HFFc6 (cell line): ENCODE measurements at regions not wholly inside any gene's neighbourhood (a gene's known extent, or its start where the extent isn't known, plus 50 kb on each side); places are given as distances from the start of the nearest gene placed in this dataset.

ENCODE experiments used
- DNase-seq: peaks from one replicate; pipeline ENCODE4 v3.0.0-alpha.2; 2018
- H3K27ac Mint-ChIP-seq: 2 replicates; pipeline ENCODE4 v1.8.0; 2020; ENCODE audit warnings: mild to moderate bottlenecking, mixed read lengths
- H3K27me3 Mint-ChIP-seq: 2 replicates; pipeline ENCODE4 v1.8.0; 2021; ENCODE audit warnings: mild to moderate bottlenecking, moderate library complexity, mixed read lengths; ENCODE audit not compliant: insufficient read depth
- H3K36me3 Mint-ChIP-seq: 2 replicates; pipeline ENCODE4 v1.8.0; 2021; ENCODE audit warnings: low read depth, mixed read lengths
- H3K4me1 Mint-ChIP-seq: 2 replicates; pipeline ENCODE4 v1.8.0; 2020; ENCODE audit warnings: low read depth, mixed read lengths
- H3K4me3 Mint-ChIP-seq: 2 replicates; pipeline ENCODE4 v1.8.0; 2020; ENCODE audit warnings: mild to moderate bottlenecking, moderate library complexity, mixed read lengths
- H3K9me3 Mint-ChIP-seq: 2 replicates; pipeline ENCODE4 v1.8.0; 2020; ENCODE audit warnings: mild to moderate bottlenecking, mixed read lengths
- CTCF ChIP-seq: fragments of 200-600 bp; sonication (generic); IDR thresholded peaks from 2 replicates; pipeline ENCODE4 v1.5.0; 2021; ENCODE audit warnings: antibody characterized with exemption, mild to moderate bottlenecking

- no peak for TF ChIP-seq CTCF
- Mint-ChIP-seq H3K4me3 (no peak overlapping the region), H3K27me3 (peaks cover 8% of the 10 kb centered on the region; the same call in 1 of the 2 replicates), H3K9me3 (no peaks in the 10 kb centered on the region), H3K27ac (no peak overlapping the region), H3K36me3 (no peaks in the 10 kb centered on the region), H3K4me1 (peaks cover 6% of the 10 kb centered on the region; the same call in 1 of the 2 replicates)
- no peak for DNase-seq
Measured at GRCh38 chr18:45119876-45120275, 439.2 kb downstream of the SETBP1 start.

GRCh38 chr18:45121146-45121545, 440.5 kb downstream of the SETBP1 start:
- Mint-ChIP-seq H3K4me1 (peaks cover 6% of the 10 kb centered on the region; the same call in 1 of the 2 replicates), H3K27me3 (peaks cover 6% of the 10 kb centered on the region; the same call in 1 of the 2 replicates), H3K36me3 (no peaks in the 10 kb centered on the region), H3K9me3 (no peaks in the 10 kb centered on the region), H3K27ac (no peak overlapping the region), H3K4me3 (no peak overlapping the region)
- no peak for DNase-seq
- no peak for TF ChIP-seq CTCF

GRCh38 chr18:45122506-45122905, 441.8 kb downstream of the SETBP1 start:
- Mint-ChIP-seq H3K27me3 (peaks cover 6% of the 10 kb centered on the region; the same call in 1 of the 2 replicates), H3K9me3 (no peaks in the 10 kb centered on the region), H3K27ac (no peak overlapping the region), H3K4me3 (no peak overlapping the region), H3K4me1 (peaks cover 6% of the 10 kb centered on the region; the same call in 1 of the 2 replicates), H3K36me3 (no peaks in the 10 kb centered on the region)
- no peak for DNase-seq
- no peak for TF ChIP-seq CTCF

- no peak for TF ChIP-seq CTCF
- no peak overlapping the region for H3K4me3 Mint-ChIP-seq
- H3K27me3 Mint-ChIP-seq, result no peaks in the 10 kb centered on the region
- peaks cover 2% of the 10 kb centered on the region; the same call in 1 of the 2 replicates for H3K4me1 Mint-ChIP-seq
- H3K27ac Mint-ChIP-seq, result no peak overlapping the region
- DNase-seq, result peak; percentile 6
- no peaks in the 10 kb centered on the region for H3K36me3 Mint-ChIP-seq
- H3K9me3 Mint-ChIP-seq, result no peaks in the 10 kb centered on the region
Measured at GRCh38 chr18:45127405-45127804, 446.7 kb downstream of the SETBP1 start.

GRCh38 chr18:45133276-45133675, 452.6 kb downstream of the SETBP1 start:
- TF ChIP-seq CTCF, result no peak
- H3K4me3 Mint-ChIP-seq, result no peak overlapping the region
- no peak overlapping the region for H3K27ac Mint-ChIP-seq
- H3K4me1 Mint-ChIP-seq, result no peaks in the 10 kb centered on the region
- no peaks in the 10 kb centered on the region; the same call in 1 of the 2 replicates for H3K9me3 Mint-ChIP-seq
- peaks cover 9% of the 10 kb centered on the region; the same call in 1 of the 2 replicates for H3K27me3 Mint-ChIP-seq
- no peak for DNase-seq
- H3K36me3 Mint-ChIP-seq, result no peaks in the 10 kb centered on the region
